Sigmoid colon (tissue), 6 donors: ENCODE measurements at regions not wholly inside any gene's neighbourhood (a gene's known extent, or its start where the extent isn't known, plus 50 kb on each side); places are given as distances from the start of the nearest gene placed in this dataset.

ENCODE experiments used
- DNase-seq: peaks from one replicate; pipeline ENCODE4 v3.0.0-alpha.2; 2019
- H3K27ac ChIP-seq, 4 donors: fragments of 200-600 bp; sonication (generic); one replicate each; pipeline ENCODE4 v1.5.1; 2016 to 2019; ENCODE audit warnings: mild to moderate bottlenecking in 1 of 4
- H3K27me3 ChIP-seq, 3 donors: fragments of 200-600 bp; sonication (generic); one replicate each; pipeline ENCODE4 v1.5.1; 2019; ENCODE audit warnings: mild to moderate bottlenecking in 1 of 3
- H3K36me3 ChIP-seq, 4 donors: fragments of 200-600 bp; sonication (generic); one replicate each; pipeline ENCODE4 v1.5.1; 2016 to 2019
- H3K4me1 ChIP-seq, 4 donors: fragments of 200-600 bp; sonication (generic); one replicate each; pipeline ENCODE4 v1.5.1; 2017 to 2019
- H3K4me3 ChIP-seq, 4 donors: fragments of 200-600 bp; sonication (generic); one replicate each; pipeline ENCODE4 v1.5.1; 2017 to 2019; ENCODE audit warnings: mild to moderate bottlenecking in 2 of 4, moderate library complexity in 1 of 4
- H3K9me3 ChIP-seq, 4 donors: fragments of 200-600 bp in 3 of 4; sonication (generic) in 3 of 4; one replicate each; pipeline versions ENCODE4 v1.5.1 to v1.6.1; 2013 to 2019
- CTCF ChIP-seq, 4 experiments: fragments of 450-650 bp in 3 of 4; fragments of 200-600 bp in 1 of 4; IDR thresholded peaks; one replicate each; pipeline ENCODE4 v1.5.1; 2016 to 2019; ENCODE audit warnings: antibody characterized with exemption in 4 of 4, mild to moderate bottlenecking in 3 of 4, moderate library complexity in 2 of 4
- EP300 ChIP-seq, 4 donors: sonication (generic); formaldehyde crosslinking; IDR thresholded peaks; one replicate each; pipeline ENCODE4 v1.6.1; 2017; ENCODE audit warnings: antibody characterized with exemption in 4 of 4
- POLR2A ChIP-seq, 2 donors: fragments of 450-650 bp; IDR thresholded peaks; one replicate each; pipeline ENCODE4 v1.6.1; 2016; ENCODE audit warnings: antibody characterized with exemption in 2 of 2, mild to moderate bottlenecking in 2 of 2, moderate library complexity in 2 of 2
- POLR2AphosphoS5 ChIP-seq, 4 donors: sonication (generic); formaldehyde crosslinking; IDR thresholded peaks; one replicate each; pipeline ENCODE4 v1.6.1; 2017; ENCODE audit warnings: antibody characterized with exemption in 4 of 4
- WGBS, 2 donors: extraction: QIAGEN DNeasy Blood & Tissue Kit; methylation state at CpG; one replicate each; pipeline ENCODE4 v1.1.7; 2013; 5-methylcytosine and 5-hydroxymethylcytosine counted together
- intact Hi-C: fragments of 100-400 bp; cut with DNase I; formaldehyde crosslinking; loops from one replicate; pipeline ENCODE4 v1.15.1; 2023
- donor health status: healthy with polysubstance abuse.
- donor health status: healthy.

GRCh38 chr5:133792024-133792423 is 176.4 kb downstream of the C5orf15 start:
- Histone ChIP-seq H3K27ac (no peak overlapping the region), H3K9me3 (no peaks in the 10 kb centered on the region), H3K4me1 (no peaks in the 10 kb centered on the region), H3K27me3 (no peaks in the 10 kb centered on the region), H3K4me3 (no peak overlapping the region), H3K36me3 (no peaks in the 10 kb centered on the region)
- intact Hi-C loops: no loop called here
- no peak for DNase-seq
- TF ChIP-seq POLR2AphosphoS5 (IDR thresholded peaks at IDR 0.05): no peak
- TF ChIP-seq POLR2A (IDR thresholded peaks at IDR 0.05): no peak

DNA sequence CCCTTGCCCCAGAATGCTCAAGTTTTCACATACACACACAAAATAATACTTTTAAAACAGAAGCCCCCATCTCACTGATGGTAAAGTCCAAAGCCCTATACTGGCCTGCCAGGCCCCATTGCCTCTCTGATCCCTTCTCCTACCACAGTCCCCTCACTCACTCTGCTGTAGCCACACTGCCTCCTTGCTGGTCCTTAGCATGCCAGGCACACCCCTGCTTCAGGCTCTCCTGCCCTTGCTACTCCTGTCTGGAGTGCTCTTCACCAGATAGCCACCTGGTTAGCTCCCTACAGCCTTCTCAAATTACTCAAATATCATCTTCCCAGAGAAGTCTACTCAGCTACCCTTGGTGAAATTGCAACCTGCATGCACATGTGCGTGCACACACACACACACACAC is 177.5 kb downstream of the C5orf15 start:
- no peaks in the 10 kb centered on the region for H3K36me3 ChIP-seq
- H3K27ac ChIP-seq: no peak overlapping the region
- no peak for DNase-seq
- H3K9me3 ChIP-seq: no peaks in the 10 kb centered on the region
- 95 to 97% methylated on average over 1 of the region's 1 CpG for WGBS, 2 donors
- H3K4me1 ChIP-seq: no peaks in the 10 kb centered on the region
- H3K4me3 ChIP-seq: no peak overlapping the region
- TF ChIP-seq POLR2A (IDR thresholded peaks at IDR 0.05) (no peak), EP300 (IDR thresholded peaks at IDR 0.05) (no peak), POLR2AphosphoS5 (IDR thresholded peaks at IDR 0.05) (no peak), CTCF (IDR thresholded peaks at IDR 0.05) (no peak)
- H3K27me3 ChIP-seq: no peaks in the 10 kb centered on the region
- intact Hi-C loops: no loop called here

GRCh38 chr5:133789428-133789827 is 177.1 kb upstream of the FSTL4 start:
- 83% methylated on average over 3 of the region's 3 CpGs for WGBS, 2 donors
- TF ChIP-seq POLR2AphosphoS5 (IDR thresholded peaks at IDR 0.05) (no peak), CTCF (IDR thresholded peaks at IDR 0.05) (no peak), POLR2A (IDR thresholded peaks at IDR 0.05) (no peak), EP300 (IDR thresholded peaks at IDR 0.05) (no peak)

GRCh38 chr5:133788121-133788520 is 175.8 kb upstream of the FSTL4 start:
- TF ChIP-seq POLR2A (IDR thresholded peaks at IDR 0.05) (no peak), POLR2AphosphoS5 (IDR thresholded peaks at IDR 0.05) (no peak), CTCF (IDR thresholded peaks at IDR 0.05) (no peak), EP300 (IDR thresholded peaks at IDR 0.05) (no peak)
- no peak overlapping the region for H3K4me3 ChIP-seq
- WGBS, 2 donors: 92 to 94% methylated on average over 11 of the region's 11 CpGs

More at GRCh38 chr5:133789428-133789827, 177.1 kb upstream of the FSTL4 start:
- no peak for DNase-seq
- no peak overlapping the region for H3K4me3 ChIP-seq
- no peaks in the 10 kb centered on the region for H3K4me1 ChIP-seq
- H3K27ac ChIP-seq: no peak overlapping the region
- no peaks in the 10 kb centered on the region for H3K36me3 ChIP-seq
- H3K27me3 ChIP-seq: no peaks in the 10 kb centered on the region
- H3K9me3 ChIP-seq: no peaks in the 10 kb centered on the region
- intact Hi-C loops: no loop called here

DNA sequence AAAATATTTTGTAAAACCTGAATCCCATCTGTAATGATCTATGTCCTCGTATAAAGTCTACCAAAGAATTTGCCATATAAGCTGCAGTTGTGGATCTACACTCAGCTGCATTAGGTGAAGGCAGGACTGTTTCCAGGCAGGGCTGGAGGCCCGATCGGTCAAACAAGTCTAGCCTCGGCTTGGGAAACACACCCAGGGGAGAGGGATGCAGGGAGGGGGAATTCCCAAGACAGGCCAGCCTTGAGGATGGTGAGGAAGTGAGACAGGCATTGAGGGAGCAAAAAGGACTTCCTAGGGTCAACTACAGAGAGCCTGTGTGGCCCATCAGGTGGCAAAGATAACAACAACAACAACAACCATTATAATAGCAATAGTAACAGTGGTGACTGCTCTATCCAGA is 174.1 kb upstream of the FSTL4 start:
- no peaks in the 10 kb centered on the region for H3K4me1 ChIP-seq
- WGBS, 2 donors: 73 to 77% methylated on average over 4 of the region's 4 CpGs
- intact Hi-C loops: no loop called here
- no peak overlapping the region for H3K4me3 ChIP-seq
- TF ChIP-seq CTCF (IDR thresholded peaks at IDR 0.05) (no peak), POLR2A (IDR thresholded peaks at IDR 0.05) (no peak), POLR2AphosphoS5 (IDR thresholded peaks at IDR 0.05) (no peak), EP300 (IDR thresholded peaks at IDR 0.05) (no peak)
- H3K9me3 ChIP-seq: no peaks in the 10 kb centered on the region
- H3K27ac ChIP-seq: no peak overlapping the region
- no peak for DNase-seq
- no peaks in the 10 kb centered on the region for H3K36me3 ChIP-seq
- H3K27me3 ChIP-seq: no peaks in the 10 kb centered on the region

More at GRCh38 chr5:133788121-133788520, 175.8 kb upstream of the FSTL4 start:
- intact Hi-C loops: no loop called here
- H3K4me1 ChIP-seq: no peaks in the 10 kb centered on the region
- no peaks in the 10 kb centered on the region for H3K36me3 ChIP-seq
- H3K27me3 ChIP-seq: no peaks in the 10 kb centered on the region
- no peaks in the 10 kb centered on the region for H3K9me3 ChIP-seq
- no peak for DNase-seq
- no peak overlapping the region for H3K27ac ChIP-seq
